ENCODE measurements at regions not wholly inside any gene's neighbourhood (a gene's known extent, or its start where the extent isn't known, plus 50 kb on each side); places are given as distances from the start of the nearest gene placed in this dataset.

GRCh38 chr12:88435334-88436076 lies 144.8 kb downstream of the KITLG start:
- Histone ChIP-seq H3K27ac (no peak overlapping the region), H3K36me3 (ENCODE audit: insufficient read depth, low read length) (no peaks in the 10 kb centered on the region), H3K9me3 (ENCODE audit: low read depth, low read length) (no peaks in the 10 kb centered on the region), H3K9ac (ENCODE audit: insufficient read length) (no peak overlapping the region), H3K4me3 (no peak overlapping the region)
- no peak for DNase-seq (ENCODE audit: low read depth, low spot score)
- TF ChIP-seq EZH2 (IDR thresholded peaks at IDR 0.05), result no peak
- no peak for TF ChIP-seq POLR2AphosphoS5 (IDR thresholded peaks at IDR 0.05; ENCODE audit: borderline replicate concordance, low read depth, low read length)
- no peak for TF ChIP-seq FOXP2 (optimal IDR thresholded peaks at IDR 0.05; ENCODE audit: control extremely low read depth, extremely low read length, insufficient read depth)

GRCh38 chr12:88437226-88437625 lies 143.0 kb downstream of the KITLG start:
- TF ChIP-seq POLR2AphosphoS5 (IDR thresholded peaks at IDR 0.05; ENCODE audit: borderline replicate concordance, low read depth, low read length), result no peak
- no peak for TF ChIP-seq EZH2 (IDR thresholded peaks at IDR 0.05)
- no peak for TF ChIP-seq FOXP2 (optimal IDR thresholded peaks at IDR 0.05; ENCODE audit: control extremely low read depth, extremely low read length, insufficient read depth)
- no peak overlapping the region for H3K4me3 ChIP-seq
- no peak overlapping the region for H3K27ac ChIP-seq
- no peak overlapping the region for H3K9ac ChIP-seq (ENCODE audit: insufficient read length)
- H3K9me3 ChIP-seq (ENCODE audit: low read depth, low read length), result no peaks in the 10 kb centered on the region
- no peak for DNase-seq (ENCODE audit: low read depth, low spot score)
- no peaks in the 10 kb centered on the region for H3K36me3 ChIP-seq (ENCODE audit: insufficient read depth, low read length)
